HG03025 (cell line): ENCODE measurements at regions not wholly inside any gene's neighbourhood (a gene's known extent, or its start where the extent isn't known, plus 50 kb on each side); places are given as distances from the start of the nearest gene placed in this dataset.
"Not testable (repeated sequence)": the region's sequence is repeated elsewhere in the genome, so short reads cannot be mapped to it uniquely, and the experiment has no call there.

Source experiments
- ATAC-seq: cut with Tn5 transposase; IDR thresholded peaks from one replicate; pipeline ENCODE4 v1.9.1; 2021; ENCODE audit warnings: mild to moderate bottlenecking, moderate library complexity; ENCODE audit not compliant: unreplicated experiment, low FRiP score

- no peak for ATAC-seq
These were observed 1317.4 kb upstream of the CDH2 start for GRCh38 chr18:29494371-29494770.

GRCh38 chr18:29491907-29492306 lies 1315.0 kb upstream of the CDH2 start:
- ATAC-seq = no peak

GRCh38 chr18:29488617-29489016 lies 1311.7 kb upstream of the CDH2 start:
- ATAC-seq = no peak

GRCh38 chr18:29465526-29465925 lies 1288.6 kb upstream of the CDH2 start:
- no peak for ATAC-seq

GRCh38 chr18:29459972-29460371 lies 1283.0 kb upstream of the CDH2 start:
- no peak for ATAC-seq

GRCh38 chr18:29457316-29457889 lies 1280.5 kb upstream of the CDH2 start:
- ATAC-seq = no peak

- no peak for ATAC-seq
These were observed 1272.5 kb upstream of the CDH2 start for GRCh38 chr18:29449424-29449823.

- ATAC-seq = no peak
These were observed 1262.5 kb upstream of the CDH2 start for GRCh38 chr18:29439398-29439797.

- no peak for ATAC-seq
These were observed 1259.5 kb upstream of the CDH2 start for GRCh38 chr18:29436459-29436858.

GRCh38 chr18:29434650-29435049 lies 1257.7 kb upstream of the CDH2 start:
- no peak for ATAC-seq

- ATAC-seq = no peak
These were observed 1253.5 kb upstream of the CDH2 start for GRCh38 chr18:29430416-29430815.

- ATAC-seq = no peak
These were observed 1241.2 kb upstream of the CDH2 start for GRCh38 chr18:29418136-29418535.

- ATAC-seq = no peak
These were observed 1230.1 kb upstream of the CDH2 start for GRCh38 chr18:29406996-29407395.

GRCh38 chr18:29397536-29397935 lies 1220.6 kb upstream of the CDH2 start:
- ATAC-seq = no peak

GRCh38 chr18:29383311-29384273 lies 1206.7 kb upstream of the CDH2 start:
- peak; percentile 68 for ATAC-seq

GRCh38 chr18:29378651-29379136 lies 1201.8 kb upstream of the CDH2 start:
- no peak for ATAC-seq

GRCh38 chr18:29377346-29377745 lies 1200.4 kb upstream of the CDH2 start:
- no peak for ATAC-seq

GRCh38 chr18:29373000-29373399 lies 1196.1 kb upstream of the CDH2 start:
- no peak for ATAC-seq

- no peak for ATAC-seq
These were observed 1184.9 kb upstream of the CDH2 start for GRCh38 chr18:29361843-29362242.

GRCh38 chr18:29360659-29361058 lies 1183.7 kb upstream of the CDH2 start:
- ATAC-seq = not testable (repeated sequence)

- ATAC-seq = not testable (repeated sequence)
These were observed 1182.3 kb upstream of the CDH2 start for GRCh38 chr18:29359222-29359621.

GRCh38 chr18:29351171-29351570 lies 1174.2 kb upstream of the CDH2 start:
- no peak for ATAC-seq
